OCI-M2 (cell line): ENCODE measurements at regions not wholly inside any gene's neighbourhood (a gene's known extent, or its start where the extent isn't known, plus 50 kb on each side); places are given as distances from the start of the nearest gene placed in this dataset.
"Not testable (repeated sequence)": the region's sequence is repeated elsewhere in the genome, so short reads cannot be mapped to it uniquely, and the experiment has no call there.

ENCODE experiments used
- DNase-seq: peaks from one replicate; lab custom pipeline; 2025; ENCODE audit not compliant: unreplicated experiment; lab: John Stamatoyannopoulos, UW

- not testable (repeated sequence) for DNase-seq
Observed at GRCh38 chr14:106011631-106012360, 485.4 kb downstream of the TMEM121 start.

GRCh38 chr14:106012361-106012725 lies 486.0 kb downstream of the TMEM121 start:
- DNase-seq, result not testable (repeated sequence)

- no peak for DNase-seq
Observed at GRCh38 chr14:106013879-106014376, 487.5 kb downstream of the TMEM121 start.

- DNase-seq, result not testable (repeated sequence)
Observed at GRCh38 chr14:106017952-106018351, 491.6 kb downstream of the TMEM121 start.

- no peak for DNase-seq
Observed at GRCh38 chr14:106021832-106022231, 495.4 kb downstream of the TMEM121 start.

GRCh38 chr14:106022648-106023047 lies 496.3 kb downstream of the TMEM121 start:
- DNase-seq, result not testable (repeated sequence)

- no peak for DNase-seq
Observed at GRCh38 chr14:106023411-106023810, 497.0 kb downstream of the TMEM121 start.

- DNase-seq, result no peak
Observed at GRCh38 chr14:106024983-106025604, 498.7 kb downstream of the TMEM121 start.

- no peak for DNase-seq
Observed at GRCh38 chr14:106026026-106026425, 499.6 kb downstream of the TMEM121 start.

GRCh38 chr14:106027759-106028158 lies 501.4 kb downstream of the TMEM121 start:
- DNase-seq, result not testable (repeated sequence)

GRCh38 chr14:106029959-106030358 lies 503.6 kb downstream of the TMEM121 start:
- DNase-seq, result no peak

GRCh38 chr14:106037380-106037779 lies 511.0 kb downstream of the TMEM121 start:
- DNase-seq, result no peak

- no peak for DNase-seq
Observed at GRCh38 chr14:106038263-106038662, 511.9 kb downstream of the TMEM121 start.

- no peak for DNase-seq
Observed at GRCh38 chr14:106039400-106039799, 513.0 kb downstream of the TMEM121 start.

GRCh38 chr14:106044515-106044914 lies 518.1 kb downstream of the TMEM121 start:
- DNase-seq, result no peak

GRCh38 chr14:106044949-106045596 lies 518.7 kb downstream of the TMEM121 start:
- no peak for DNase-seq

GRCh38 chr14:106051796-106052195 lies 525.4 kb downstream of the TMEM121 start:
- DNase-seq, result no peak

- DNase-seq, result no peak
Observed at GRCh38 chr14:106055289-106055688, 528.9 kb downstream of the TMEM121 start.

GRCh38 chr14:106058342-106058741 lies 532.0 kb downstream of the TMEM121 start:
- DNase-seq, result no peak

- DNase-seq, result no peak
Observed at GRCh38 chr14:106060276-106060975, 534.0 kb downstream of the TMEM121 start.

- not testable (repeated sequence) for DNase-seq
Observed at GRCh38 chr14:106061877-106062500, 535.6 kb downstream of the TMEM121 start.
